Stimulated activated naive B cell treated with anti-CD40 and anti-IgM and Interleukin-4, amounts not matched to agents 10 μg/mL and 1 μg/mL and 100 μg/mL, for 72 hours (primary cell): ENCODE measurements at regions not wholly inside any gene's neighbourhood (a gene's known extent, or its start where the extent isn't known, plus 50 kb on each side); places are given as distances from the start of the nearest gene placed in this dataset.
"Not testable (repeated sequence)": the region's sequence is repeated elsewhere in the genome, so short reads cannot be mapped to it uniquely, and the experiment has no call there.

Experiments used
- ATAC-seq, 2 donors: fragments of 150-1000 bp; cut with Tn5 transposase; replicated peaks; 2 replicates each; pipeline ENCODE4 v1.10.0; 2021; ENCODE audit warnings: moderate library complexity in 1 of 2
- DNase-seq: peaks from one replicate; pipeline ENCODE4 v3.0.0; 2021
- H3K27ac Mint-ChIP-seq: one replicate; pipeline ENCODE4 v1.8.0; 2022; ENCODE audit warnings: mild to moderate bottlenecking, mixed read lengths
- H3K27me3 Mint-ChIP-seq, 2 donors: one replicate each; pipeline ENCODE4 v1.8.0; 2022; ENCODE audit warnings: mixed read lengths in 2 of 2
- H3K36me3 Mint-ChIP-seq, 2 donors: one replicate each; pipeline ENCODE4 v1.8.0; 2022; ENCODE audit warnings: mixed read lengths in 2 of 2, mild to moderate bottlenecking in 1 of 2
- H3K4me1 Mint-ChIP-seq, 2 donors: one replicate each; pipeline ENCODE4 v1.8.0; 2022; ENCODE audit warnings: mixed read lengths in 2 of 2, mild to moderate bottlenecking in 1 of 2
- H3K4me3 Mint-ChIP-seq, 2 donors: one replicate each; pipeline ENCODE4 v1.8.0; 2022; ENCODE audit warnings: mild to moderate bottlenecking in 2 of 2, mixed read lengths in 2 of 2, moderate library complexity in 1 of 2
- H3K9me3 Mint-ChIP-seq, 2 donors: one replicate each; pipeline ENCODE4 v1.8.0; 2022; ENCODE audit warnings: mixed read lengths in 2 of 2, mild to moderate bottlenecking in 1 of 2

DNA sequence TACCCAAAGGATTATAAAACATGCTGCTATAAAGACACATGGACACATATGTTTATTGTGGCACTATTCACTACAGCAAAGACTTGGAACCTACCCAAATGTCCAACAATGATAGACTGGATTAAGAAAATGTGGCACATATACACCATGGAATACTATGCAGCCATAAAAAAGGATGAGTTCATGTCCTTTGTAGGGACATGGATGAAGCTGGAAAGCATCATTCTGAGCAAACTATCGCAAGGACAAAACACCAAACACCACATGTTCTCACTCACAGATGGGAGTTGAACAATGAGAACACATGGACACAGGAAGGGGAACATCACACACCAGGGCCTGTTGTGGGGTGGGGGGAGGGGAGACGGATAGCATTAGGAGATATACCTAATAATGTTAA is 101.3 kb upstream of the CAST start:
- not testable (repeated sequence) for H3K27ac Mint-ChIP-seq, H3K4me3 Mint-ChIP-seq, DNase-seq, H3K9me3 Mint-ChIP-seq, ATAC-seq, H3K4me1 Mint-ChIP-seq, H3K36me3 Mint-ChIP-seq
- peaks cover 0 to 11% of the 10 kb centered on the region in 2 donors for H3K27me3 Mint-ChIP-seq

DNA sequence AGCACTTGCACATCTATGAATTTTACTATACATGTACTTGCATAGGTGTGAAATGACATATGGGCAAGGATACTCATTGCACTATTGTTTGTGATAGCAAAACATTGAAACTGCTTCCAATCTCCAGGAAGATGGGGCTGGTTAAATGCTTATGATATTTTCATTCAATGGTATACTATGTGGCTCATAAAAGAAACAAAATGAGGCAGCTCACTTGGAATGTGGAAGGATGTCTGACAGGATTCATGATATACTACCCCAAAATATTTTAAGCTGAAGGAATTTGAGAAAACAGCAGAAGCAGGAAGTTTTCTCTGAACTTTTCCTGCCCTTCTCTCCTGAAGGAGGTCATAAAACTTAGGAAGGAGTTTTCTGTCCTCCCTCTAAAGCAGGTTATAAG is 99.6 kb upstream of the CAST start:
- H3K27me3 Mint-ChIP-seq = peaks cover 0 to 3% of the 10 kb centered on the region in 2 donors
- peaks cover 0 to 2% of the 10 kb centered on the region in 2 donors for H3K9me3 Mint-ChIP-seq
- H3K27ac Mint-ChIP-seq = no peak overlapping the region
- H3K36me3 Mint-ChIP-seq = no peaks in the 10 kb centered on the region
- ATAC-seq (no peak), DNase-seq (no peak)
- H3K4me3 Mint-ChIP-seq = no peak overlapping the region
- peaks cover 5 to 12% of the 10 kb centered on the region in 2 donors for H3K4me1 Mint-ChIP-seq

DNA sequence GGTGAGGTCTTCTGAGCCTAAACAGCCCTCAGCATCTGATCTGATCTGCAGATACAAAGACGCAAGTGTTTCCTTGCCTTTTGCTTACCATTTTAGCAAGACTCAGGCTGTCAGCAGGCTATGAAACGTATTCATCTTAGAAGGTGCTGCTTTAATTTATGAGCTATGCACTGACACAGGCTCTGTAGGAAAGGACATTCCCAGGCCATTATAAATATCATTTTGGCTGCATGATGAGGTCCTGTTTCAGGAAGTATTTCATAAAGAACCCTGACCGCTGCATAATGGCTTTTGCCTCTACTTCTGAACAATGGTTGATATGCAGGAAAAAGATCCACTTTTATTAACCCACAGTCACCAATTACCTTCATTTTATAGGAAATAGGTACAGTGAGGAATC is 98.4 kb upstream of the CAST start:
- Mint-ChIP-seq H3K4me3 (no peak overlapping the region), H3K36me3 (no peaks in the 10 kb centered on the region), H3K9me3 (no peaks in the 10 kb centered on the region), H3K27ac (no peak overlapping the region), H3K27me3 (no peaks in the 10 kb centered on the region), H3K4me1 (peaks cover 5 to 12% of the 10 kb centered on the region in 2 donors)
- no peak for DNase-seq
- no peak for ATAC-seq

DNA sequence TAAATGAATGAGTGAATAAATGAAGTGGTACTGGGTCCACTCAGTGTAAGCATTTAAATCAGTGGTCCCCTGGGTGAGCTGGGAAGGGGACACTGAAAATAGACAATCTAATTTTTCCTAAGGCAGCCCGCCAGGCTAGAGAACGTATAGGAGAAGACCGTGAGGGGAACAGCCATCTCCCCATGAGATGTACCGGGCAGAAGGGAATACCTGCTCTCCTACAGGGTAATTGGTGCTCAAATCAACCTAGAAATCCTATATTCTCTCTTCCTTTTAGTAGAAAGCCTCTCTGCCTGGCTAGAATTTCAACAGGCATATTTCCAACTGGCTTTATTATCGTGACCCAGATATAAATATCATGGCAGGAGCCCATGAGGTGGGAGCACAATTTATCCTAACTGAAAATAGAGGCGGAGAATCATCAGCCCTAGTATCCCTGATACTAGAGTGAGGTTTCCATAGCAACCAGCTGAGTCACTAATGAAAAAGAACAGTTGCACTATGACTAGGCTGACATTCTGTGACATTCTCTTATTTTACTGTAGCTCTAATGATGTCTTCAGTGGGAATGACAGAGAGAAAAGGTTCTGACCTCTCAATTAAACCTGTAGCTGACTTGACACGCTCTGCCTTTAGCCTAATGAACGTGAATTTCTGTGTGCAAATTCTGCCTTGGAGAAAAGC is 96.5 kb upstream of the CAST start:
- Mint-ChIP-seq H3K4me1 (peaks cover 5 to 12% of the 10 kb centered on the region in 2 donors), H3K27ac (no peak overlapping the region)
- ATAC-seq = peak; percentile 55 to 57

DNA sequence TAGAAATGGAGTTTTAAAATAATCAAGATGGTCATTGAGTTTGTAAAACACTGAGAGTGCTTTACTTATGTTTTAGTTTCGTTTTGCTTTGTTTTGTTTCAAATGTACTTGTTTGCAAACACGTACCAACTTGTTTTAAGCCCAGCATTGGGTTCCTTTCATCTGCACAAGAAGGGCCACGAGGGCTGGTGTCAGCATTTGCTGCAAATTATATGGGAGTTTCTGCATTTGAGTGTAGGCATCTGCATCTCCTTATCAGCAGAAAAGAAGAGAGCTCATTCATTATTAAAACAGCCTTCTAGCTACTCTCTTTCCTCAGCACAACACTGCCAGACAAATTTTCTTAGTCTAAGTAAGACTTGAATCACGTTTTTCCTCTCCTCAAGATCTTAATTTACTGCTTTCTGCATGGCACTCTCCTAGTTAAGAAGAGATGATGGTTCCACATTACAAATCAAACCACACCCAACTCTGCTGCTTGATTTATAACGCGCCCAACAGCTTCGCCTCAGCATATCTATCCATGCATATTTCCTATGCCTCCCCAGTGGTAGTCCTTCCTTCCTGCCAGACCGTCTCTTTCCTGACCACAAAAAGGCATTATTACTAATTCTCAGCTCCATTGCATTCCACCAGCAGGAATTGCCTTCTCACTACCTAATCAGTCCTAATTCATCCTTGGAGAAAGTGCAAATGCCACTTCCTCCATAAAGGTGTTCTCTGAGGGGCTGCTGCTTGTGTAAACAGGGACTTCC is 95.2 kb upstream of the CAST start:
- Mint-ChIP-seq H3K9me3 (no peaks in the 10 kb centered on the region), H3K4me3 (no peak overlapping the region), H3K4me1 (peaks cover 5 to 12% of the 10 kb centered on the region in 2 donors), H3K27ac (no peak overlapping the region), H3K36me3 (no peaks in the 10 kb centered on the region), H3K27me3 (no peaks in the 10 kb centered on the region)
- DNase-seq (no peak), ATAC-seq (no peak)

More for the DNA sequence above, 96.5 kb upstream of the CAST start:
- no peak overlapping the region for H3K4me3 Mint-ChIP-seq
- no peaks in the 10 kb centered on the region for H3K27me3 Mint-ChIP-seq
- H3K36me3 Mint-ChIP-seq = no peaks in the 10 kb centered on the region
- no peak for DNase-seq
- H3K9me3 Mint-ChIP-seq = no peaks in the 10 kb centered on the region

DNA sequence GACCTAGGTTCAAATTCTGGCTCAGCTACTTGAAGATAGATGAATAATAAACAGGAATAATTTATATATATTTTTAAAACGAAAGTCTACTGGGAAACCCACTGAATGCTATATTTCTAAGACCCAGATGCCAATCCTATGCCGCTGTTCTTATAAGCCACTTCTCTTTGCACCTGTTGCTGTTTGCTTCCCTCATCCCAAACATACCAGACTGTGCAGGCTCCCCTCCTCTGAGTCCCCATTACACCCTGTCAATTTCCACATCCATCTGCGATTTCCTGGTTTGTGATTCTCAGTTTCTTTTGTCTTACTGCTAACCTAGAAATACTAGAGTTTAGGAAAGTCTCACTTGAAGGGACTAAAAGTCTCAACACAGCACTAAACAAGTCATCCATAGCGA is 92.8 kb upstream of the CAST start:
- peaks cover 5 to 12% of the 10 kb centered on the region in 2 donors for H3K4me1 Mint-ChIP-seq
- H3K27me3 Mint-ChIP-seq = peaks cover 0 to 4% of the 10 kb centered on the region in 2 donors
- no peaks in the 10 kb centered on the region for H3K36me3 Mint-ChIP-seq
- DNase-seq (no peak), ATAC-seq (no peak)
- H3K27ac Mint-ChIP-seq = no peak overlapping the region
- H3K9me3 Mint-ChIP-seq = no peaks in the 10 kb centered on the region
- H3K4me3 Mint-ChIP-seq = no peak overlapping the region

DNA sequence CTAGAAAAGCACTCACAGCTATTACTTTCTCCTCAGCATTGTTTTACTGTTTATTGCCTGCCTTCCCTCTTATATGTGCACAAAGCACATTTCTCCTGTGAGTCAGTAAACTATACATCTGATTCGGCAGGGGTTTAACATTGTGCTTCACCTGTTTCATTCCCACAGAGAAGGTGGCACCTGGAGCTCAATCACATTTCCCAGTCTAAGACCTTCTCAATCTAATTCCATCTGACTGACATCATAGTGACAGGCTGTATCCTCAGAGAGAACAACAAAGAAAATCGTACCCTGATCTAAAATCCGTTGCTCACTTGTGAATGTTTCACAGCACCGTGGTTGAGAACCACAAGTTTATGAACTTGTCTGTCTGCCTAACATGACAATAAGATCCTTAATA is 92.4 kb upstream of the CAST start:
- H3K9me3 Mint-ChIP-seq = no peaks in the 10 kb centered on the region
- ATAC-seq (no peak), DNase-seq (no peak)
- no peaks in the 10 kb centered on the region for H3K36me3 Mint-ChIP-seq
- H3K4me1 Mint-ChIP-seq = peaks cover 5 to 12% of the 10 kb centered on the region in 2 donors
- no peak overlapping the region for H3K4me3 Mint-ChIP-seq
- H3K27ac Mint-ChIP-seq = no peak overlapping the region
- H3K27me3 Mint-ChIP-seq = peaks cover 0 to 4% of the 10 kb centered on the region in 2 donors

DNA sequence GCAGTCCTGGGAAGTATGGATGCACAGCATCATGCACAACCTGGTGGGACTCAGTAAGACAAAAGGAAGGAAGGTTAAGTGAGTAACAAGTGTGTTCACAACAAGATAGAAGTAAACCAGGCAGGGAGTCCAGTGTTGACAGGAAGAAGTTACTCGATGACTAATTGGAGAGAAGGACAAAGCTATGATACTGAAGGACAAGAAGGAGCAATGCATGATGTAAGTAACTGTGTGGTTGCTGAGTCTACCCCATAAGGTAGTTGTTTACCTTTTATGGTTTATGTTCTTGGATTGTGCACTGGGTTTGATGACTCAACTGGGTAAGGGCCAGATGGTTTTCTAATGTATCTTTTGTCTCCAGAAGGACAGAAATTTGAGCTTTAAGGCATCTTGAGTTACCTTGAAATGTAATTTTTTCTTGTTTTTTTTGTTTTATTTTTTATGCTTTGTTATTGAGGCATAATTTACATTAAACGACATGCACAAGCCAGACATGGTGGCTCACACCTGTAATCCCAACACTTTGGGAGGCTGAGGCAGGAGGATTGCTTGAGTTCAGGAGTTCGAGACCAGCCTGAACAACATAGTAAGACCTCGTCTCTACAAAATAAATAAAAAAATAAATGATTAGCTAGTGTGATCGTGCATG is 89.2 kb upstream of the CAST start:
- ATAC-seq (no peak), DNase-seq (no peak)
- no peak overlapping the region for H3K4me3 Mint-ChIP-seq
- H3K4me1 Mint-ChIP-seq = no peaks in the 10 kb centered on the region
- H3K36me3 Mint-ChIP-seq = no peaks in the 10 kb centered on the region
- H3K27ac Mint-ChIP-seq = no peak overlapping the region
- H3K9me3 Mint-ChIP-seq = no peaks in the 10 kb centered on the region
- peaks cover 4 to 29% of the 10 kb centered on the region in 2 donors for H3K27me3 Mint-ChIP-seq

DNA sequence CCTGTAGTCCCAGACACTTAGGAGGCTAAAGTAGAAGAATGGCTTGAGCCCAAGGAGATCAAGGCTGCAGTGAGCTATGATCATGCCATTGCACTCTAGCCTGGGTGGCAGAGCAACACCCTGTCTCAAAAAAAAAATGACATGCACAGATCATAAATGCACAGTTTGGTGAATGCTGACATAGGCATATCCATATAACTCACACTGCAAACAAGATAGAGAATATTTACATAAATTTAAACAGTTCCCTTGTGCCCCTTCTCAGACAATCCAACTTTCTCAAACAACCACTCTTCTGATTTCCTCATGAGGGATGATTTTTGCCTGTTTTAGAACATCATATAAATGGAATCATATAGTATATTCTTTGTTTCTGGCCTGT is 88.7 kb upstream of the CAST start:
- H3K27me3 Mint-ChIP-seq = peaks cover 4 to 34% of the 10 kb centered on the region in 2 donors
- no peaks in the 10 kb centered on the region for H3K36me3 Mint-ChIP-seq
- H3K27ac Mint-ChIP-seq = no peak overlapping the region
- H3K4me1 Mint-ChIP-seq = no peaks in the 10 kb centered on the region
- H3K9me3 Mint-ChIP-seq = no peaks in the 10 kb centered on the region
- DNase-seq (no peak), ATAC-seq (no peak)
- no peak overlapping the region for H3K4me3 Mint-ChIP-seq

DNA sequence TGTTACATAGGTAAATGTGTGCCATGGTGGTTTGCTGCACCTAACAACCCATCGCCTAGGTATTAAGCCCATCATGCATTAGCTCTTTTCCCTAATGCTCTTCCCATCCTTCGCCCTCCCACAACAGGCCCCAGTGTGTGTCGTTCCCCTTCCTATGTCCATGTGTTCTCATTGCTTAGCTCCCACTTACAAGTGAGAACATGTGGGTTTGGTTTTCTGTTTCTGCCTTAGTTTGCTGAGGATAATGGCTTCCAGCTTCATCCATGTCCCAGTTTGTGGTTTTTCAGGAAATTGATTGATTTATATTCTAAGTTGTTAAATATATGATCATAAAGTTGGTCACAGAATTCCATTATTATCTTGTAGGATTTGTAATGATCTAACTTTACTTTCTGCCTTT is 85.3 kb upstream of the CAST start:
- Mint-ChIP-seq H3K36me3 (no peaks in the 10 kb centered on the region), H3K27me3 (peaks cover 4 to 45% of the 10 kb centered on the region in 2 donors), H3K27ac (no peak overlapping the region), H3K4me1 (no peaks in the 10 kb centered on the region), H3K4me3 (no peak overlapping the region), H3K9me3 (no peaks in the 10 kb centered on the region)
- ATAC-seq = no peak
- no peak for DNase-seq

DNA sequence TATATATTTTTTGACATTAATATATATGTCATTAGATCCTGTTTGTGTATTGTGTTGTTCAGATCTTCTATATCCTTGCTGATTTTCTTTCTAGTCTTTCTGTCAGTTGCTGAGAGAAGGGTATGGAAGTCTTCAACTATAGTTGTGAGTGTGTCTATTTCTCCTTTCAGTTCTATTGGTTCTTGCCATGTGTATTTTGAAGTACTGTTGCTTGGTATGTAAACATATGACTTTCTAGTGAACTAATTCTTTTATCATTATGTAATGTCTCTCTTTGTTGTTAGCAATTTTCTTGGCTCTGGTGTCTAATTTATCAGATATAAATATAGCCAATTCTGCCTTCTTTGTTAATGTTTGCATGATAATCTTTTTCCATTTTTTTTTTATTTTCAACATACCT is 84.3 kb upstream of the CAST start:
- ATAC-seq (no peak), DNase-seq (no peak)
- Mint-ChIP-seq H3K27me3 (peaks cover 4 to 46% of the 10 kb centered on the region in 2 donors), H3K4me1 (no peaks in the 10 kb centered on the region), H3K27ac (no peak overlapping the region), H3K9me3 (no peaks in the 10 kb centered on the region), H3K36me3 (no peaks in the 10 kb centered on the region), H3K4me3 (no peak overlapping the region)

DNA sequence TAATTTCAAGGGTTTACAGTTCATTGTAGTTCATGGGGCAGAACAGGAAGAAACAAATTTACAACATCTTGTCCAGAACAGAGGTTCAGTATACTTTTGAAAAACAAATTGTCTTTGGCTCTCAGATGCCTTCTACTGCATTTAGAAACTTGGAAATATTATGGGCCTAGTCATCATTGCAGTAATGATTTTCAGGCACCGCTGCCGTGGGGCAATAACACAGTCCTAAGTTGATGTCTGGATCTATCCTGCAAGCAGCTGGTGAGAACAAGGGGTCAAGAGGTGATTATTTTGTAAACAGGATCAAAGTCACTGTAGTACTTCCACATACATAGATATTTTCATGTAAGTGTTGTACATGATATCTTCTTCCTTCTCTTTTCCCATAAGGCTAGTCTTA is 82.5 kb upstream of the CAST start:
- ATAC-seq (no peak), DNase-seq (no peak)
- Mint-ChIP-seq H3K4me3 (no peak overlapping the region), H3K9me3 (no peaks in the 10 kb centered on the region), H3K4me1 (peaks cover 0 to 5% of the 10 kb centered on the region in 2 donors), H3K27me3 (peaks cover 16 to 61% of the 10 kb centered on the region in 2 donors), H3K36me3 (no peaks in the 10 kb centered on the region), H3K27ac (no peak overlapping the region)

DNA sequence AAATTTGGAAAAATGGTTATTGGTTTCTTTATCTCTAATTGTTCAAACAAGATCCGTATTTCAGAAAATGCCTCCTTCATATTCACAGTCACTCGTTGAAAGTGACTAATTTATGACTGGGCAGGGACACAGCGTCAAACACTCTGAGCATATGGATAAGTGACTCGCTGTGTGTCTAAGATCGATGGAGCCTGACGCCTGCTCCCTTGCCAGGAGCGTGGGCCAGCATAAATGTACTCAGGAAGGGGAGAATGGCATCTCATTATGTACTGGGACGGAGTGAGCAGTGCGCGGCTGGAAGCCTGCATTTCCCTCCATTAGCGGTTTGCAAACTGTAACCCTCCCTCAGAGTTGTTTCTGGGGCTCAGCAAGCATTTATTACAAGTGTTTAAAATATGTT is 79.8 kb upstream of the CAST start:
- H3K4me1 Mint-ChIP-seq = peaks cover 0 to 6% of the 10 kb centered on the region in 2 donors
- no peak overlapping the region for H3K4me3 Mint-ChIP-seq
- H3K27ac Mint-ChIP-seq = no peak overlapping the region
- no peaks in the 10 kb centered on the region for H3K36me3 Mint-ChIP-seq
- DNase-seq = no peak
- H3K27me3 Mint-ChIP-seq = peaks cover 12 to 43% of the 10 kb centered on the region in 2 donors
- no peak for ATAC-seq
- no peaks in the 10 kb centered on the region for H3K9me3 Mint-ChIP-seq

DNA sequence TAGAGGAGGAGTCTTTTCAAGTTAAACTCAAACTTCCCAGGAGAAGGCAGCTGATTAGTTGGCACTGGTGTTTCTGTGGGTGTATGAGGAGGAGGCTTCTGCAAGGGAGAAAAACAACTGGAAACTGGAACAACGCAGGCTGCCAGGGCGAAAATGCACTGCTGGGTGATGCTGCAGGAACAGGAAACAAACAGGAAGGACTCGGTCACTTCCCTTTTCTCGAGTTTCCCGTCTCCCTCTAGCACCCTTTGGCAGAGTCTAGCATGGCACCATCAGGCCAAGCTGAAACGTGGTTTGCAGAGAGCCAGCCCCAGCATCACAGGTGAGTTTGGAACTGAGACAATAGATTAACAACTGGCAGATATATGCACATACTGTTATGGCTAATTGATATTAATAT is 77.5 kb upstream of the CAST start:
- Mint-ChIP-seq H3K27me3 (peaks cover 16 to 22% of the 10 kb centered on the region in 2 donors), H3K27ac (no peak overlapping the region)

DNA sequence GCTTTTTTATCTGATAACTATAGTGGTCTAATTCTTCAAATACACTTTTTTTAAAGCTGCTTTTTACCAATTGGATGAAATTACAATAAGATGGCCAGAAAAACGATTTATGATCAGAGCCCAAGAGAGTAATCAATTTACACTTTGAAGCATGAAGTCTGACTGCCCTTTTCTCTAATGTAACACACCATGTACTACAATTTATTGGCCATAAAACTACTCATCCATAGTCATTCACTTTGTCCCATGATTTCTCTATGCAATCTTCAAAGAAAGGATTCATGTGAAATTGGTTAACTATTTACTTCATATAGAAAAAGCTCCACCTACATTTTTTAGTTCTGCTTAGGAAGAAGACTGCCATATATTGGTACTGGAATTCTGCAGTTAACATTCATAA is 73.6 kb upstream of the CAST start:
- Mint-ChIP-seq H3K27me3 (peaks cover 18 to 19% of the 10 kb centered on the region in 2 donors), H3K36me3 (no peaks in the 10 kb centered on the region), H3K27ac (no peak overlapping the region), H3K9me3 (no peaks in the 10 kb centered on the region), H3K4me1 (peaks cover 0 to 6% of the 10 kb centered on the region in 2 donors), H3K4me3 (no peak overlapping the region)
- ATAC-seq (no peak), DNase-seq (no peak)

More for the DNA sequence above, 77.5 kb upstream of the CAST start:
- peaks cover 0 to 6% of the 10 kb centered on the region in 2 donors for H3K4me1 Mint-ChIP-seq
- no peak overlapping the region for H3K4me3 Mint-ChIP-seq
- no peak for DNase-seq
- no peaks in the 10 kb centered on the region for H3K36me3 Mint-ChIP-seq
- no peak for ATAC-seq
- H3K9me3 Mint-ChIP-seq = no peaks in the 10 kb centered on the region
